ES-I3 (cell line): ENCODE measurements at regions not wholly inside any gene's neighbourhood (a gene's known extent, or its start where the extent isn't known, plus 50 kb on each side); places are given as distances from the start of the nearest gene placed in this dataset.

Experiments
- H3K36me3 ChIP-seq: 2 replicates; pipeline ENCODE4 v1.6.1; 2013; ENCODE audit warnings: mild to moderate bottlenecking, low read length, control low read depth, moderate library complexity; ENCODE audit not compliant: insufficient read depth
- H3K4me1 ChIP-seq: 2 replicates; pipeline ENCODE4 v1.6.1; 2013; ENCODE audit warnings: mild to moderate bottlenecking, control low read depth, low read length; ENCODE audit not compliant: insufficient read depth
- H3K9ac ChIP-seq: 2 replicates; pipeline ENCODE4 v1.6.1; 2013; ENCODE audit warnings: low read depth, mild to moderate bottlenecking, low read length, moderate library complexity
- H3K9me3 ChIP-seq: 2 replicates; pipeline ENCODE4 v1.6.1; 2013; ENCODE audit warnings: mild to moderate bottlenecking, low read length, moderate library complexity; ENCODE audit not compliant: control insufficient read depth, insufficient read depth

- Histone ChIP-seq H3K36me3 (no peaks in the 10 kb centered on the region), H3K9me3 (peaks cover 8% of the 10 kb centered on the region), H3K9ac (no peak overlapping the region), H3K4me1 (peaks cover 21% of the 10 kb centered on the region)
Measured at GRCh38 chr2:172376505-172377125, 50.8 kb upstream of the ITGA6 start.

GRCh38 chr2:172377408-172377807 is 50.0 kb upstream of the ITGA6 start:
- peaks cover 8% of the 10 kb centered on the region for H3K9me3 ChIP-seq
- no peak overlapping the region for H3K9ac ChIP-seq
- H3K36me3 ChIP-seq = no peaks in the 10 kb centered on the region
- peaks cover 20% of the 10 kb centered on the region for H3K4me1 ChIP-seq
